KOPT-K1 (cell line): ENCODE measurements at regions not wholly inside any gene's neighbourhood (a gene's known extent, or its start where the extent isn't known, plus 50 kb on each side); places are given as distances from the start of the nearest gene placed in this dataset.
"Not testable (repeated sequence)": the region's sequence is repeated elsewhere in the genome, so short reads cannot be mapped to it uniquely, and the experiment has no call there.

ENCODE experiments used
- H3K27ac ChIP-seq: fragments of 200-600 bp; sonication (generic); 2 replicates; pipeline ENCODE4 v1.5.1; 2016; ENCODE audit warnings: antibody characterized with exemption, mild to moderate bottlenecking, low read depth, low read length; ENCODE audit not compliant: poor library complexity, severe bottlenecking
- H3K36me3 ChIP-seq: fragments of 200-600 bp; sonication (generic); 2 replicates; pipeline ENCODE4 v1.5.1; 2017; ENCODE audit warnings: antibody characterized with exemption, mild to moderate bottlenecking, low read length, moderate library complexity; ENCODE audit not compliant: insufficient read depth
- H3K9me3 ChIP-seq: fragments of 200-600 bp; sonication (generic); 2 replicates; pipeline ENCODE4 v1.5.1; 2017; ENCODE audit warnings: antibody characterized with exemption, low read length, mild to moderate bottlenecking; ENCODE audit not compliant: insufficient read depth, poor library complexity, severe bottlenecking

GRCh38 chr10:42533866-42534265, 104.5 kb downstream of the ZNF33B start:
- H3K36me3 ChIP-seq, H3K27ac ChIP-seq: not testable (repeated sequence)
- peaks cover 69% of the 10 kb centered on the region for H3K9me3 ChIP-seq

GRCh38 chr10:42532996-42533395, 105.4 kb downstream of the ZNF33B start:
- Histone ChIP-seq H3K36me3 (no peaks in the 10 kb centered on the region), H3K9me3 (peaks cover 61% of the 10 kb centered on the region), H3K27ac (no peak overlapping the region)

- peaks cover 80% of the 10 kb centered on the region for H3K9me3 ChIP-seq
- no peak overlapping the region for H3K27ac ChIP-seq
- H3K36me3 ChIP-seq = peaks cover 69% of the 10 kb centered on the region
These were observed 115.3 kb downstream of the ZNF33B start for GRCh38 chr10:42523098-42523497.

- peaks cover 67% of the 10 kb centered on the region for H3K36me3 ChIP-seq
- H3K9me3 ChIP-seq = peaks cover 98% of the 10 kb centered on the region
These were observed 118.5 kb downstream of the ZNF33B start for GRCh38 chr10:42519761-42520460.

GRCh38 chr10:42519079-42519478, 119.3 kb downstream of the ZNF33B start:
- peaks cover 100% of the 10 kb centered on the region for H3K9me3 ChIP-seq
- no peak overlapping the region for H3K27ac ChIP-seq
- peaks cover 61% of the 10 kb centered on the region for H3K36me3 ChIP-seq

More at GRCh38 chr10:42519761-42520460, 118.5 kb downstream of the ZNF33B start:
- H3K27ac ChIP-seq = no peak overlapping the region

- Histone ChIP-seq H3K27ac (no peak overlapping the region), H3K9me3 (peaks cover 76% of the 10 kb centered on the region), H3K36me3 (peaks cover 9% of the 10 kb centered on the region; the same call in 1 of the 2 replicates)
These were observed 124.4 kb downstream of the ZNF33B start for GRCh38 chr10:42513921-42514320.

GRCh38 chr10:42491801-42492200, 146.6 kb downstream of the ZNF33B start:
- Histone ChIP-seq H3K36me3 (no peaks in the 10 kb centered on the region), H3K27ac (no peak overlapping the region), H3K9me3 (no peaks in the 10 kb centered on the region)

- Histone ChIP-seq H3K27ac (no peak overlapping the region), H3K9me3 (no peaks in the 10 kb centered on the region), H3K36me3 (no peaks in the 10 kb centered on the region)
These were observed 147.3 kb downstream of the ZNF33B start for GRCh38 chr10:42491001-42491592.

GRCh38 chr10:42490368-42490767, 148.0 kb downstream of the ZNF33B start:
- H3K9me3 ChIP-seq = no peaks in the 10 kb centered on the region
- no peak overlapping the region for H3K27ac ChIP-seq
- no peaks in the 10 kb centered on the region for H3K36me3 ChIP-seq

- H3K27ac ChIP-seq = no peak overlapping the region
- no peaks in the 10 kb centered on the region for H3K9me3 ChIP-seq
- H3K36me3 ChIP-seq = no peaks in the 10 kb centered on the region
These were observed 150.0 kb downstream of the ZNF33B start for GRCh38 chr10:42488416-42488815.

GRCh38 chr10:42482411-42482810, 156.0 kb downstream of the ZNF33B start:
- H3K27ac ChIP-seq = no peak overlapping the region
- no peaks in the 10 kb centered on the region for H3K9me3 ChIP-seq
- H3K36me3 ChIP-seq = no peaks in the 10 kb centered on the region

- H3K27ac ChIP-seq = no peak overlapping the region
- H3K36me3 ChIP-seq = no peaks in the 10 kb centered on the region
- no peaks in the 10 kb centered on the region for H3K9me3 ChIP-seq
These were observed 159.3 kb downstream of the ZNF33B start for GRCh38 chr10:42479057-42479456.

- Histone ChIP-seq H3K27ac (no peak overlapping the region), H3K36me3 (no peaks in the 10 kb centered on the region), H3K9me3 (no peaks in the 10 kb centered on the region)
These were observed 161.2 kb downstream of the ZNF33B start for GRCh38 chr10:42477170-42477569.

- Histone ChIP-seq H3K36me3 (no peaks in the 10 kb centered on the region), H3K9me3 (no peaks in the 10 kb centered on the region), H3K27ac (no peak overlapping the region)
These were observed 162.3 kb downstream of the ZNF33B start for GRCh38 chr10:42476101-42476500.

GRCh38 chr10:42475168-42476098, 162.9 kb downstream of the ZNF33B start:
- Histone ChIP-seq H3K27ac (no peak overlapping the region), H3K9me3 (no peaks in the 10 kb centered on the region), H3K36me3 (no peaks in the 10 kb centered on the region)
